Stomach (tissue), 8 donors: ENCODE measurements at regions not wholly inside any gene's neighbourhood (a gene's known extent, or its start where the extent isn't known, plus 50 kb on each side); places are given as distances from the start of the nearest gene placed in this dataset.

ENCODE experiments used
- DNase-seq, 2 donors: peaks; one replicate each; pipeline versions ENCODE4 v3.0.0 to v3.0.0-alpha.2; 2013 to 2019
- H3K27ac ChIP-seq, 5 donors: fragments of 200-600 bp in 4 of 5; sonication (generic) in 4 of 5; one replicate each; pipeline ENCODE4 v1.5.1; 2013 to 2019; ENCODE audit warnings: mild to moderate bottlenecking in 1 of 5, moderate library complexity in 1 of 5
- H3K27me3 ChIP-seq, 3 donors: fragments of 200-600 bp; sonication (generic); one replicate each; pipeline ENCODE4 v1.5.1; 2017 to 2019; ENCODE audit warnings: mixed run types in 1 of 3
- H3K36me3 ChIP-seq, 4 donors: fragments of 200-600 bp; sonication (generic); 1 replicate in 3 of 4; 2 replicates in 1 of 4; pipeline ENCODE4 v1.5.1; 2016 to 2019
- H3K4me1 ChIP-seq, 4 donors: fragments of 200-600 bp; sonication (generic); one replicate each; pipeline ENCODE4 v1.5.1; 2016 to 2019
- H3K4me3 ChIP-seq, 4 donors: fragments of 200-600 bp; sonication (generic) in 3 of 4; one replicate each; pipeline ENCODE4 v1.5.1; 2016 to 2019; ENCODE audit warnings: mild to moderate bottlenecking in 1 of 4
- H3K9me3 ChIP-seq, 4 donors: fragments of 200-600 bp; sonication (generic); one replicate each; pipeline ENCODE4 v1.5.1; 2016 to 2019
- CTCF ChIP-seq, 7 experiments: fragments of 450-650 bp in 4 of 7; fragments of 200-600 bp in 3 of 7; sonication (generic) in 3 of 7; IDR thresholded peaks; one replicate each; pipeline ENCODE4 v1.5.1; 2016 to 2019; ENCODE audit warnings: antibody characterized with exemption in 7 of 7, control low read depth in 2 of 7, mild to moderate bottlenecking in 1 of 7
- EP300 ChIP-seq: sonication (generic); formaldehyde crosslinking; IDR thresholded peaks from one replicate; pipeline ENCODE4 v1.6.1; 2017; ENCODE audit warnings: antibody characterized with exemption
- POLR2A ChIP-seq, 4 donors: fragments of 450-650 bp; IDR thresholded peaks; one replicate each; pipeline ENCODE4 v1.6.1; 2016; ENCODE audit warnings: antibody characterized with exemption in 4 of 4, control low read depth in 2 of 4, mild to moderate bottlenecking in 1 of 4, moderate library complexity in 1 of 4
- POLR2AphosphoS5 ChIP-seq, 3 donors: sonication (generic); formaldehyde crosslinking; IDR thresholded peaks; one replicate each; pipeline ENCODE4 v1.6.1; 2016; ENCODE audit warnings: antibody characterized with exemption in 3 of 3
- whole genome bisulfite sequencing, 5 donors: extraction: QIAGEN DNeasy Blood & Tissue Kit in 3 of 5; methylation state at CpG; one replicate each; pipeline versions ENCODE4 v1.1.5 to v1.1.7; 2013 to 2018; 5-methylcytosine and 5-hydroxymethylcytosine counted together
- intact Hi-C: fragments of 100-400 bp; cut with DNase I; formaldehyde crosslinking; loops from one replicate; pipeline ENCODE4 v1.15.1; 2023; ENCODE audit warnings: low total_unique reads
- donor health status: healthy with polysubstance abuse.
- donor health status: Bipolar disorder and iron deficiency.
- donor health status: healthy.

- Histone ChIP-seq H3K4me3 (no peak overlapping the region), H3K27me3 (peaks cover 0 to 26% (median 21%) of the 10 kb centered on the region in 3 donors), H3K36me3 (no peaks in the 10 kb centered on the region), H3K27ac (peak overlapping the region in 4 of 5 donors; percentile 23 to 77 (median 56)), H3K9me3 (no peaks in the 10 kb centered on the region), H3K4me1 (peaks cover 6 to 48% (median 31%) of the 10 kb centered on the region in 4 donors)
- TF ChIP-seq POLR2A (IDR thresholded peaks at IDR 0.05) (no peak), EP300 (no peak), POLR2AphosphoS5 (IDR thresholded peaks at IDR 0.05) (no peak), CTCF (IDR thresholded peaks at IDR 0.05) (no peak)
- peak; percentile 38 to 64 for DNase-seq
- intact Hi-C loops = no loop called here
- 19 to 37% (median 26%) methylated on average over 8 of the region's 8 CpGs for WGBS, 5 donors
Measured at GRCh38 chr15:96421178-96421601, 90.7 kb downstream of the NR2F2 start.

DNA sequence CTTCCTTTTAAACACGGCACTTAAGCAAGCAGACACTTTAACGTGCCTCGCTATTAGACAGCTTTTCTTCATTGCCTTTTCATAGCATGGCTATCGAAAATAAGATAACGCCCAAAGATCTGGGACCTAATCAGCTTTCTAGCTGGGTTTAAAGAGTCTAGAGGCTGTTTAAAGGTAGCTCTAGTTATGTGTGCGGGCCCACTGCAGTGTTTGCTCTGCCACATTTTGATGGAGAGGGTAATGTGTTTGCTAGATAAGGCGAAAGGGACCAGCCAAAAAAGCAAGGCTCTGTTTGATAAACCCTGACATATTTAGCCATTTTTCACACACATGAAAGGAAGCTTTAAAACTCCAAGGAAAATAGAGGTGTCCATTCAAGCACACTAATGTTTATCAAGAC is 91.6 kb downstream of the NR2F2 start:
- TF ChIP-seq POLR2A (IDR thresholded peaks at IDR 0.05) (no peak), EP300 (no peak), POLR2AphosphoS5 (IDR thresholded peaks at IDR 0.05) (peak in 2 of 3 donors; percentile 48 to 61), CTCF (IDR thresholded peaks at IDR 0.05) (no peak)
- DNase-seq = peak; percentile 51 to 61
- intact Hi-C loops = no loop called here
- peaks cover 0 to 16% (median 11%) of the 10 kb centered on the region in 3 donors for H3K27me3 ChIP-seq
- peak overlapping the region in 3 of 5 donors; percentile 23 to 60 (median 52) for H3K27ac ChIP-seq
- H3K4me1 ChIP-seq = peaks cover 0 to 39% (median 22%) of the 10 kb centered on the region in 4 donors
- H3K36me3 ChIP-seq = no peaks in the 10 kb centered on the region
- WGBS, 5 donors = 24 to 49% (median 30%) methylated on average over 7 of the region's 7 CpGs
- no peak overlapping the region for H3K4me3 ChIP-seq
- H3K9me3 ChIP-seq = no peaks in the 10 kb centered on the region

- 82 to 94% (median 92%) methylated on average over 4 of the region's 4 CpGs for WGBS, 5 donors
- Histone ChIP-seq H3K4me3 (no peak overlapping the region), H3K9me3 (no peaks in the 10 kb centered on the region), H3K36me3 (no peaks in the 10 kb centered on the region), H3K27me3 (peaks cover 0 to 4% (median 0%) of the 10 kb centered on the region in 3 donors), H3K27ac (no peak overlapping the region), H3K4me1 (peaks cover 0 to 20% (median 10%) of the 10 kb centered on the region in 4 donors)
- no peak for TF ChIP-seq POLR2AphosphoS5 (IDR thresholded peaks at IDR 0.05)
- TF ChIP-seq POLR2A (IDR thresholded peaks at IDR 0.05) = no peak
- no peak for TF ChIP-seq EP300
- no peak for TF ChIP-seq CTCF (IDR thresholded peaks at IDR 0.05)
- intact Hi-C loops = no loop called here
- DNase-seq = no peak
Measured at GRCh38 chr15:96424674-96425073, 94.2 kb downstream of the NR2F2 start.

- TF ChIP-seq POLR2A (IDR thresholded peaks at IDR 0.05) = no peak
- TF ChIP-seq POLR2AphosphoS5 (IDR thresholded peaks at IDR 0.05) = peak; percentile 35 to 71 (median 67)
- peak; percentile 13 for TF ChIP-seq EP300
- DNase-seq = peak in 1 of 2 donors; percentile 64
- intact Hi-C loops = no loop called here
- Histone ChIP-seq H3K27me3 (no peaks in the 10 kb centered on the region), H3K27ac (peak overlapping the region in 2 of 5 donors; percentile 28 to 43), H3K4me1 (peaks cover 0 to 4% (median 0%) of the 10 kb centered on the region in 4 donors), H3K36me3 (no peaks in the 10 kb centered on the region), H3K9me3 (no peaks in the 10 kb centered on the region), H3K4me3 (no peak overlapping the region)
Measured at GRCh38 chr15:96428742-96429141, 98.2 kb downstream of the NR2F2 start.

DNA sequence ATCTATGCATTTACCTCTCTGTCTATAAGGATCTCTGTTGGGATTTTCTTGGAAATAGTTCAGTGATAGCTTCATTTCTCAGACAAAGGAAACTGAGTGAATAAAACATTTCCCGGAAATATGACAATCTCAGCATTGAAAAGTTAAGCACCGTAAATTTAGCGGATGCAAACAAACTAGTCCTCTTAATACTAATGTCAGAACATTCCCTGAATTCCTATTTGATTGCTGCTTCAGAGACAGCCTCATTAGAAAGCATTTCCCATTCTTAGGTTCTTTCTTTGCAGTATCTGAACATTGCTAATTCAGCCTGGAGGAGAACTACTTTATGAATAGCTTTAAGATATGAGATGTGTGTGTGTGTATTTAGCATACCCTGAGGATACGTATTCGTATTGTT is 101.3 kb downstream of the NR2F2 start:
- no peak overlapping the region for H3K4me3 ChIP-seq
- peaks cover 0 to 9% (median 0%) of the 10 kb centered on the region in 4 donors for H3K4me1 ChIP-seq
- no peaks in the 10 kb centered on the region for H3K9me3 ChIP-seq
- no peak for TF ChIP-seq POLR2A (IDR thresholded peaks at IDR 0.05)
- no peak for TF ChIP-seq EP300
- no peak for TF ChIP-seq CTCF (IDR thresholded peaks at IDR 0.05)
- no peak for TF ChIP-seq POLR2AphosphoS5 (IDR thresholded peaks at IDR 0.05)
- no peaks in the 10 kb centered on the region for H3K27me3 ChIP-seq
- no peaks in the 10 kb centered on the region for H3K36me3 ChIP-seq
- DNase-seq = no peak
- no peak overlapping the region for H3K27ac ChIP-seq
- WGBS, 5 donors = 57 to 64% (median 60%) methylated on average over 5 of the region's 5 CpGs
- intact Hi-C loops = no loop called here
